H9 (cell line): ENCODE measurements at regions not wholly inside any gene's neighbourhood (a gene's known extent, or its start where the extent isn't known, plus 50 kb on each side); places are given as distances from the start of the nearest gene placed in this dataset.

ENCODE experiments used
- DNase-seq: peaks from one replicate; pipeline ENCODE4 v3.0.0-alpha.2; 2017
- H2AFZ ChIP-seq: one replicate; pipeline ENCODE4 v1.6.1; 2013; ENCODE audit warnings: mild to moderate bottlenecking, low read length, control low read depth, moderate library complexity
- H2AK5ac ChIP-seq: 2 replicates; pipeline ENCODE4 v1.6.1; 2013; ENCODE audit warnings: low read length, control low read depth, mixed read lengths; ENCODE audit not compliant: insufficient read length
- H2BK120ac ChIP-seq: one replicate; pipeline ENCODE4 v1.6.1; 2013; ENCODE audit warnings: low read depth, mild to moderate bottlenecking, low read length, control low read depth, inconsistent platforms; ENCODE audit not compliant: poor library complexity, severe bottlenecking
- H2BK12ac ChIP-seq: 2 replicates; pipeline ENCODE4 v1.6.1; 2013; ENCODE audit warnings: low read length, control low read depth, mixed read lengths, low read depth; ENCODE audit not compliant: insufficient read length
- H2BK15ac ChIP-seq: 2 replicates; pipeline ENCODE4 v1.6.1; 2013; ENCODE audit warnings: low read depth, low read length, control low read depth
- H2BK20ac ChIP-seq: one replicate; pipeline ENCODE4 v1.6.1; 2013; ENCODE audit warnings: low read depth, mild to moderate bottlenecking, low read length, control low read depth, inconsistent platforms; ENCODE audit not compliant: poor library complexity, severe bottlenecking
- H2BK5ac ChIP-seq: 2 replicates; pipeline ENCODE4 v1.6.1; 2013; ENCODE audit warnings: low read length, control low read depth, mixed read lengths; ENCODE audit not compliant: insufficient read length
- H3K14ac ChIP-seq: 2 replicates; pipeline ENCODE4 v1.6.1; 2013; ENCODE audit warnings: low read length, control low read depth; ENCODE audit not compliant: insufficient read depth
- H3K18ac ChIP-seq: 2 replicates; pipeline ENCODE4 v1.6.1; 2013; ENCODE audit warnings: low read depth, mild to moderate bottlenecking, mixed read lengths, low read length, control low read depth; ENCODE audit not compliant: insufficient read length
- H3K23ac ChIP-seq: 2 replicates; pipeline ENCODE4 v1.6.1; 2013; ENCODE audit warnings: low read length, control low read depth, mixed read lengths, low read depth; ENCODE audit not compliant: insufficient read length
- H3K23me2 ChIP-seq: 2 replicates; pipeline ENCODE4 v1.6.1; 2013; ENCODE audit warnings: low read depth, mild to moderate bottlenecking, mixed read lengths, low read length, control low read depth; ENCODE audit not compliant: insufficient read length, poor library complexity, severe bottlenecking
- H3K27ac ChIP-seq: 2 replicates; pipeline ENCODE4 v1.5.1; 2013; ENCODE audit warnings: low read length, control low read depth, mixed read lengths, low read depth; ENCODE audit not compliant: insufficient read length
- H3K27me3 ChIP-seq: 2 replicates; pipeline ENCODE4 v1.6.1; 2013; ENCODE audit warnings: low read length, control low read depth, inconsistent platforms; ENCODE audit not compliant: insufficient read depth
- H3K4ac ChIP-seq: 2 replicates; pipeline ENCODE4 v1.6.1; 2013; ENCODE audit warnings: low read depth, mild to moderate bottlenecking, control low read depth, inconsistent platforms, low read length, moderate library complexity
- H3K4me1 ChIP-seq: 2 replicates; pipeline ENCODE4 v1.6.1; 2013; ENCODE audit warnings: low read length, control low read depth, inconsistent platforms; ENCODE audit not compliant: insufficient read depth
- H3K4me2 ChIP-seq: 2 replicates; pipeline ENCODE4 v1.6.1; 2013; ENCODE audit warnings: low read length, control low read depth, mixed read lengths; ENCODE audit not compliant: insufficient read length, insufficient read depth
- H3K56ac ChIP-seq: 2 replicates; pipeline ENCODE4 v1.6.1; 2013; ENCODE audit warnings: low read depth, mild to moderate bottlenecking, mixed read lengths, low read length, control low read depth; ENCODE audit not compliant: insufficient read length
- H3K79me1 ChIP-seq: 2 replicates; pipeline ENCODE4 v1.6.1; 2013; ENCODE audit warnings: low read depth, mild to moderate bottlenecking, moderate library complexity, low read length, control low read depth, inconsistent platforms; ENCODE audit not compliant: insufficient read depth, poor library complexity, severe bottlenecking
- H3K79me2 ChIP-seq: 2 replicates; pipeline ENCODE4 v1.6.1; 2013; ENCODE audit warnings: low read length, control low read depth, inconsistent platforms; ENCODE audit not compliant: insufficient read depth
- H3K9ac ChIP-seq: 2 replicates; pipeline ENCODE4 v1.6.1; 2013; ENCODE audit warnings: low read length, control low read depth, mixed read lengths; ENCODE audit not compliant: insufficient read length; ENCODE audit errors: extremely low read depth
- H3K9me3 ChIP-seq: one replicate; pipeline ENCODE4 v1.6.1; 2013; ENCODE audit warnings: low read depth, low read length, inconsistent platforms; ENCODE audit not compliant: control insufficient read depth
- H3T11ph ChIP-seq: one replicate; pipeline ENCODE4 v1.6.1; 2013; ENCODE audit warnings: mild to moderate bottlenecking, low read length, control low read depth, inconsistent platforms
- H4K20me1 ChIP-seq: one replicate; pipeline ENCODE4 v1.6.1; 2013; ENCODE audit not compliant: control insufficient read depth, insufficient read length, insufficient read depth
- H4K5ac ChIP-seq: 2 replicates; pipeline ENCODE4 v1.6.1; 2013; ENCODE audit warnings: low read depth, mild to moderate bottlenecking, mixed read lengths, low read length, control low read depth; ENCODE audit not compliant: insufficient read length
- H4K8ac ChIP-seq: replicated peaks from 2 replicates; pipeline ENCODE4 v1.6.1; 2013; ENCODE audit warnings: low read length, control low read depth, mixed read lengths, low read depth; ENCODE audit not compliant: insufficient read length
- H4K91ac ChIP-seq: 2 replicates; pipeline ENCODE4 v1.6.1; 2013; ENCODE audit warnings: low read depth, mild to moderate bottlenecking, moderate library complexity, mixed read lengths, low read length, control low read depth; ENCODE audit not compliant: insufficient read length
- H3K27ac Mint-ChIP-seq, 3 experiments: 2 replicates in 2 of 3; 3 replicates in 1 of 3; pipeline ENCODE4 v1.8.0; 2020 to 2021; ENCODE audit warnings: mixed read lengths in 3 of 3, mild to moderate bottlenecking in 1 of 3, moderate library complexity in 1 of 3
- H3K27me3 Mint-ChIP-seq: 2 replicates; pipeline ENCODE4 v1.8.0; 2021; ENCODE audit warnings: low read depth, mild to moderate bottlenecking, moderate library complexity, mixed read lengths
- H3K36me3 Mint-ChIP-seq, 3 experiments: 2 replicates in 2 of 3; 3 replicates in 1 of 3; pipeline ENCODE4 v1.8.0; 2020 to 2021; ENCODE audit warnings: low read depth in 3 of 3, mixed read lengths in 3 of 3; ENCODE audit not compliant: insufficient read depth in 1 of 3
- H3K4me1 Mint-ChIP-seq, 2 experiments: 2 replicates each; pipeline ENCODE4 v1.8.0; 2020; ENCODE audit warnings: mixed read lengths in 2 of 2
- H3K4me3 Mint-ChIP-seq, 2 experiments: 2 replicates in 1 of 2; 3 replicates in 1 of 2; pipeline ENCODE4 v1.8.0; 2020 to 2021; ENCODE audit warnings: mild to moderate bottlenecking in 2 of 2, mixed read lengths in 2 of 2, moderate library complexity in 1 of 2
- H3K9me3 Mint-ChIP-seq, 2 experiments: 2 replicates in 1 of 2; 3 replicates in 1 of 2; pipeline ENCODE4 v1.8.0; 2020; ENCODE audit warnings: mild to moderate bottlenecking in 2 of 2, mixed read lengths in 2 of 2, moderate library complexity in 1 of 2
- CTCF ChIP-seq: fragments of 200-600 bp; sonication (generic); conservative IDR thresholded peaks from 3 replicates; pipeline ENCODE4 v1.8.0; 2021; ENCODE audit warnings: antibody characterized with exemption, mild to moderate bottlenecking
- WGBS: extraction: QIAGEN DNeasy Blood & Tissue Kit; methylation state at CpG from one replicate; pipeline ENCODE4 v1.1.7; 2013; ENCODE audit warnings: missing lambda C conversion rate, low lambda C conversion rate, mixed read lengths; ENCODE audit not compliant: insufficient read length; ENCODE audit errors: extremely low coverage; 5-methylcytosine and 5-hydroxymethylcytosine counted together

DNA sequence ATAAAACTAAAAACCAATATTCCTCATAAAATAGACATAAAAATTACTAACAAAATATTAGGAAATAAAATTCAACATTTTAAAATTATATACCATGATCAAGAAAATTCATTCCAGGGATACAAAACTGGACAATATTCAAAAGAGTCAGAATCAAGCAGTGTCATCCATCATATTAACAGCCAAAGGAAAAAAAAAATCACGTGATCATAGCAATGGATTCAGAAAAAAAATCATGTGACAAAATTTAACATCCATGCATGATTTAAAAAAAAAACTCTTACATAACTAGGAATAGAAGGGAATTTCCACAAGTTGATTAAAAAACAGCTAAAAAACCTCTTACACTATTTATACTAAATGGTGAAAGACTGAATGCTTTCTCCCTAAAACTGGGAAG lies 95.3 kb upstream of the USP47 start:
- H3K9me3 ChIP-seq, result no peaks in the 10 kb centered on the region
- no peak overlapping the region for H3K4me2 ChIP-seq
- WGBS, result no CpG with 5 or more reads among the region's 1 CpG
- TF ChIP-seq CTCF, result no peak
- no peaks in the 10 kb centered on the region for H3K4me1 ChIP-seq
- peaks cover 2% of the 10 kb centered on the region; the same call in 1 of the 2 replicates for H3K27me3 Mint-ChIP-seq
- H4K91ac ChIP-seq, result no peak overlapping the region
- no peak overlapping the region for H4K8ac ChIP-seq
- no peak overlapping the region for H3K9ac ChIP-seq
- H3K18ac ChIP-seq, result no peak overlapping the region
- no peak overlapping the region for H3K14ac ChIP-seq
- H3K4me3 Mint-ChIP-seq, result no peak overlapping the region
- H3K23me2 ChIP-seq, result no peaks in the 10 kb centered on the region
- DNase-seq, result no peak
- H3T11ph ChIP-seq, result no peak overlapping the region
- no peak overlapping the region for H2BK5ac ChIP-seq
- peaks cover 0 to 7% (median 6%) of the 10 kb centered on the region in 3 experiments; a peak in 3 of 7 replicates for H3K36me3 Mint-ChIP-seq
- no peaks in the 10 kb centered on the region for H3K27me3 ChIP-seq
- H4K5ac ChIP-seq, result no peak overlapping the region
- no peaks in the 10 kb centered on the region for H3K79me2 ChIP-seq
- H2BK120ac ChIP-seq, result no peak overlapping the region
- H3K9me3 Mint-ChIP-seq, result peaks cover 6 to 15% of the 10 kb centered on the region in 2 experiments
- no peaks in the 10 kb centered on the region for H3K4me1 Mint-ChIP-seq
- H2AK5ac ChIP-seq, result no peak overlapping the region
- no peak overlapping the region for H2BK15ac ChIP-seq
- no peak overlapping the region for H3K4ac ChIP-seq
- no peak overlapping the region for H3K23ac ChIP-seq
- H3K27ac ChIP-seq, result no peak overlapping the region
- H2BK12ac ChIP-seq, result no peak overlapping the region
- no peak overlapping the region for H2AFZ ChIP-seq
- H4K20me1 ChIP-seq, result no peaks in the 10 kb centered on the region
- H3K56ac ChIP-seq, result no peak overlapping the region
- H3K79me1 ChIP-seq, result no peaks in the 10 kb centered on the region
- H2BK20ac ChIP-seq, result no peak overlapping the region
- no peak overlapping the region for H3K27ac Mint-ChIP-seq
